ENCODE measurements at regions not wholly inside any gene's neighbourhood (a gene's known extent, or its start where the extent isn't known, plus 50 kb on each side); places are given as distances from the start of the nearest gene placed in this dataset.

GRCh38 chr12:82040987-82041743 lies 282.0 kb upstream of the PPFIA2 start:
- no peak for DNase-seq (ENCODE audit: low read depth, low spot score)

- no peak for DNase-seq (ENCODE audit: low read depth, low spot score)
These were observed 275.6 kb upstream of the PPFIA2 start for GRCh38 chr12:82034769-82035168.

GRCh38 chr12:82029936-82030335 lies 270.8 kb upstream of the PPFIA2 start:
- no peak for DNase-seq (ENCODE audit: low read depth, low spot score)

- no peak for DNase-seq (ENCODE audit: low read depth, low spot score)
These were observed 269.6 kb upstream of the PPFIA2 start for GRCh38 chr12:82028772-82029171.

GRCh38 chr12:82027612-82028011 lies 268.5 kb upstream of the PPFIA2 start:
- no peak for DNase-seq (ENCODE audit: low read depth, low spot score)

- no peak for DNase-seq (ENCODE audit: low read depth, low spot score)
These were observed 266.3 kb upstream of the PPFIA2 start for GRCh38 chr12:82025462-82025861.

GRCh38 chr12:82019533-82019932 lies 260.4 kb upstream of the PPFIA2 start:
- DNase-seq (ENCODE audit: low read depth, low spot score), result no peak

GRCh38 chr12:82015623-82016347 lies 256.6 kb upstream of the PPFIA2 start:
- no peak for DNase-seq (ENCODE audit: low read depth, low spot score)

- DNase-seq (ENCODE audit: low read depth, low spot score), result no peak
These were observed 253.0 kb upstream of the PPFIA2 start for GRCh38 chr12:82012176-82012575.

- DNase-seq (ENCODE audit: low read depth, low spot score), result no peak
These were observed 250.4 kb upstream of the PPFIA2 start for GRCh38 chr12:82009524-82009923.

GRCh38 chr12:82008251-82008650 lies 249.1 kb upstream of the PPFIA2 start:
- DNase-seq (ENCODE audit: low read depth, low spot score), result no peak

GRCh38 chr12:81998761-81999378 lies 239.7 kb upstream of the PPFIA2 start:
- no peak for DNase-seq (ENCODE audit: low read depth, low spot score)

GRCh38 chr12:81992461-81992860 lies 233.3 kb upstream of the PPFIA2 start:
- no peak for DNase-seq (ENCODE audit: low read depth, low spot score)

GRCh38 chr12:81991868-81992267 lies 232.7 kb upstream of the PPFIA2 start:
- DNase-seq (ENCODE audit: low read depth, low spot score), result no peak

- no peak for DNase-seq (ENCODE audit: low read depth, low spot score)
These were observed 229.2 kb upstream of the PPFIA2 start for GRCh38 chr12:81988362-81988761.

- DNase-seq (ENCODE audit: low read depth, low spot score), result no peak
These were observed 228.2 kb upstream of the PPFIA2 start for GRCh38 chr12:81987371-81987770.

- DNase-seq (ENCODE audit: low read depth, low spot score), result no peak
These were observed 217.5 kb upstream of the PPFIA2 start for GRCh38 chr12:81976661-81977060.

GRCh38 chr12:81974762-81975161 lies 215.6 kb upstream of the PPFIA2 start:
- no peak for DNase-seq (ENCODE audit: low read depth, low spot score)

GRCh38 chr12:81968421-81968820 lies 209.3 kb upstream of the PPFIA2 start:
- DNase-seq (ENCODE audit: low read depth, low spot score), result no peak

GRCh38 chr12:81963636-81964035 lies 204.5 kb upstream of the PPFIA2 start:
- no peak for DNase-seq (ENCODE audit: low read depth, low spot score)

- no peak for DNase-seq (ENCODE audit: low read depth, low spot score)
These were observed 203.9 kb upstream of the PPFIA2 start for GRCh38 chr12:81963026-81963425.

- no peak for DNase-seq (ENCODE audit: low read depth, low spot score)
These were observed 203.1 kb upstream of the PPFIA2 start for GRCh38 chr12:81962126-81962856.

Data from pulmonary artery endothelial cell (primary cell).